ENCODE measurements at regions not wholly inside any gene's neighbourhood (a gene's known extent, or its start where the extent isn't known, plus 50 kb on each side); places are given as distances from the start of the nearest gene placed in this dataset.

- no peak for TF ChIP-seq ZNF274 (IDR thresholded peaks at IDR 0.05; ENCODE audit: low read depth, low read length)
- no peak for TF ChIP-seq YY1 (IDR thresholded peaks at IDR 0.05; ENCODE audit: extremely low read depth, insufficient replicate concordance, low read depth, low read length)
- TF ChIP-seq POLR2AphosphoS5 (IDR thresholded peaks at IDR 0.05; ENCODE audit: low read depth, low read length) = no peak
- no peak for TF ChIP-seq POLR2A (IDR thresholded peaks at IDR 0.05; ENCODE audit: borderline replicate concordance, extremely low read depth, insufficient read depth, insufficient read length)
- no peak for TF ChIP-seq REST (IDR thresholded peaks at IDR 0.05; ENCODE audit: low read depth)
- TF ChIP-seq SRF (IDR thresholded peaks at IDR 0.05; ENCODE audit: low read depth) = no peak
- no peak for TF ChIP-seq EZH2phosphoT487 (IDR thresholded peaks at IDR 0.05; ENCODE audit: borderline replicate concordance)
- no peak for TF ChIP-seq SP1 (IDR thresholded peaks at IDR 0.05; ENCODE audit: low read depth)
- no peaks in the 10 kb centered on the region for H3K9me3 ChIP-seq (ENCODE audit: control insufficient read depth in 1 of 2, insufficient read depth in 1 of 2, low read depth in 1 of 2, low read length in 2 of 2)
- H3K4me3 ChIP-seq (replicated peaks in 1 of 2; ENCODE audit: low read depth in 1 of 2, low read length in 2 of 2) = no peak overlapping the region
- ChIA-PET POLR2A (no interaction called here), CTCF (no interaction called here), RAD21 (ENCODE audit: low non-redundant PET in 1 of 2, low total read pairs in 2 of 2, uncharacterized antibody in 2 of 2, unreplicated experiment in 2 of 2) (no interaction called here)
- H4K20me1 ChIP-seq (ENCODE audit: insufficient read depth) = no peaks in the 10 kb centered on the region
- no peak overlapping the region for H3K4me2 ChIP-seq (ENCODE audit: low read length)
- no peaks in the 10 kb centered on the region for H3K4me1 ChIP-seq (ENCODE audit: control insufficient read depth in 1 of 2, insufficient read depth in 2 of 2, low read length in 2 of 2)
- intact Hi-C loops (cut with micrococcal nuclease) = no loop called here
- H3K9ac ChIP-seq (ENCODE audit: low read length) = no peak overlapping the region
- H3K27me3 ChIP-seq (ENCODE audit: insufficient read depth, low read length) = no peaks in the 10 kb centered on the region
- H3K79me2 ChIP-seq (ENCODE audit: insufficient read depth, low read length) = no peaks in the 10 kb centered on the region
- DNase-seq (ENCODE audit: low read depth, low spot score) (no peak), ATAC-seq (no peak)
- no peak overlapping the region for H3K27ac ChIP-seq (ENCODE audit: low read depth, low read length)
- no peaks in the 10 kb centered on the region for H3K36me3 ChIP-seq (ENCODE audit: control insufficient read depth in 1 of 2, insufficient read depth in 2 of 2, low read length in 2 of 2)
- H3K9me2 ChIP-seq (ENCODE audit: insufficient read depth) = no peaks in the 10 kb centered on the region
- BruUV-seq (replicated peaks) = no TSS peak
- no peak overlapping the region for H2AFZ ChIP-seq (ENCODE audit: low read depth, low read length, poor library complexity, severe bottlenecking)
Measured at GRCh38 chr2:75808793-75809535, 98.2 kb upstream of the GCFC2 start.
